ENCODE measurements at regions not wholly inside any gene's neighbourhood (a gene's known extent, or its start where the extent isn't known, plus 50 kb on each side); places are given as distances from the start of the nearest gene placed in this dataset.
"Not testable (repeated sequence)": the region's sequence is repeated elsewhere in the genome, so short reads cannot be mapped to it uniquely, and the experiment has no call there.

DNA sequence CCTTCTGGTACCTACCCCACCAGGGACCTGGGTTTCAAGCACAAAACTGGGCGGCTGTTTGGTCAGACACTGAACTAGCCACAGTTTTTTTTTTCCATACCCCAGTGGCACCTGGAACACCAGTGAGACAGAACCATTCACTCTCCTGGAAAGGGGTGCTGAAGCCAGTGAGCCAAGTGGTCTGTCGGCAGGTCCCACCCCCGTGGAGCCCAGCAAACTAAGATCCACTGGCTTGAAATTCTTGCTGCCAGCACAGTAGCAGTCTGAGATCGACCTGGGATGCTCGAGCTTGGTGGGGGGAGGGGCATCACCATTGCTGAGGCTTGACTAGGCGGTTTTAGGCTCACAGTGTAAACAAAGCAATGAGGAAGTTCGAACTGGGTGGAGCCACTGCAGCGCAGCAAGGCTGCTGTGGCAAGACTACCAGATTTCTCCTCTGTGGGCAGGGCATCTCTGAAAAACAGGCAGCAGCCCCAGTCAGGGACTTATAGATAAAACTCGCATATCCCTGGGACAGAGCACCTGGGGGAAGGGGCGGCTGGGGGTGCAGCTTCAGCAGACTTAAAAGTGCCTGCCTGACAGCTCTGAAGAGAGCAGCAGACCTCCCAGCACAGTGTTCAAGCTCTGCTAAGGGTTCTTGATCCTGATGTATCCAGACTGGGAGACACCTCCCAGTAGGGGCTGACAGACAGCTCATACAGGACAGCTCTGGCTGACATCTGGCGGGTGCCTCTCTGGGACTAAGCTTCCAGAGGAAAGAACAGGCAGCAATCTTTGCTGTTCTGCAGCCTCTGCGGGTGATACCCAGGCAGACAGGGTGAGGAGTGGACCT is 223.0 kb downstream of the COX18 start:
- no peak overlapping the region for H3K27ac ChIP-seq
- FAIRE-seq (no peak), ATAC-seq (no peak), DNase-seq (peak in 1 of 6 donors; percentile 22)
- H3K9me3 ChIP-seq, result no peaks in the 10 kb centered on the region
- no peak overlapping the region for H3K4me3 ChIP-seq
- H3K4me1 ChIP-seq, result no peaks in the 10 kb centered on the region
- TF ChIP-seq, protein P1, sequence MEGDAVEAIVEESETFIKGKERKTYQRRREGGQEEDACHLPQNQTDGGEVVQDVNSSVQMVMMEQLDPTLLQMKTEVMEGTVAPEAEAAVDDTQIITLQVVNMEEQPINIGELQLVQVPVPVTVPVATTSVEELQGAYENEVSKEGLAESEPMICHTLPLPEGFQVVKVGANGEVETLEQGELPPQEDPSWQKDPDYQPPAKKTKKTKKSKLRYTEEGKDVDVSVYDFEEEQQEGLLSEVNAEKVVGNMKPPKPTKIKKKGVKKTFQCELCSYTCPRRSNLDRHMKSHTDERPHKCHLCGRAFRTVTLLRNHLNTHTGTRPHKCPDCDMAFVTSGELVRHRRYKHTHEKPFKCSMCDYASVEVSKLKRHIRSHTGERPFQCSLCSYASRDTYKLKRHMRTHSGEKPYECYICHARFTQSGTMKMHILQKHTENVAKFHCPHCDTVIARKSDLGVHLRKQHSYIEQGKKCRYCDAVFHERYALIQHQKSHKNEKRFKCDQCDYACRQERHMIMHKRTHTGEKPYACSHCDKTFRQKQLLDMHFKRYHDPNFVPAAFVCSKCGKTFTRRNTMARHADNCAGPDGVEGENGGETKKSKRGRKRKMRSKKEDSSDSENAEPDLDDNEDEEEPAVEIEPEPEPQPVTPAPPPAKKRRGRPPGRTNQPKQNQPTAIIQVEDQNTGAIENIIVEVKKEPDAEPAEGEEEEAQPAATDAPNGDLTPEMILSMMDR (IDR thresholded peaks at IDR 0.05), result no peak
- 37 to 53% methylated on average over 12 of the region's 12 CpGs for WGBS, 2 donors
- intact Hi-C loops (cut with DNase I), result no loop called here
- H3K27me3 ChIP-seq, result no peaks in the 10 kb centered on the region
- H3K36me3 ChIP-seq, result no peaks in the 10 kb centered on the region

DNA sequence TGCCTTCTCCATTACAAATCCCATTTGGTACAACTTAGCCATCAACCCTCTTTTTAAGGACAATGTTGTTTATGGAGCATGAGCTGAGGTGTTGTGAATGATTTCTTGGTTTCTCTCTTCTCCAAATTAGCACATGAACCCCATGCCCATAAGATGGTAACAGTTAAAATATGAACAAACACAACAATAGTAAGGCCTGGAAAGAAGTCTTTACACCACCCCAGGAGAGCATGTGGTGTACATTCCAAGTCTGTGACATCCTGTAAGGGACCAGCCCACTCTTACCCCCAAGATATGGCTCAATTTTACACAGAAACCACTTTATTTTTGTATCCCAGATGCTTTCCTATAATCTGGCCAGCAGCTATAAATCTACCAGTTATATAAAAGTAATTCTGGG is 226.1 kb downstream of the COX18 start:
- DNase-seq (no peak), FAIRE-seq (no peak), ATAC-seq (no peak)
- intact Hi-C loops (cut with DNase I), result no loop called here
- Histone ChIP-seq H3K4me1 (no peaks in the 10 kb centered on the region), H3K27ac (no peak overlapping the region), H3K9me3 (no peaks in the 10 kb centered on the region), H3K27me3 (no peaks in the 10 kb centered on the region), H3K36me3 (no peaks in the 10 kb centered on the region), H3K4me3 (no peak overlapping the region)
- TF ChIP-seq, protein P1 (IDR thresholded peaks at IDR 0.05), result no peak

DNA sequence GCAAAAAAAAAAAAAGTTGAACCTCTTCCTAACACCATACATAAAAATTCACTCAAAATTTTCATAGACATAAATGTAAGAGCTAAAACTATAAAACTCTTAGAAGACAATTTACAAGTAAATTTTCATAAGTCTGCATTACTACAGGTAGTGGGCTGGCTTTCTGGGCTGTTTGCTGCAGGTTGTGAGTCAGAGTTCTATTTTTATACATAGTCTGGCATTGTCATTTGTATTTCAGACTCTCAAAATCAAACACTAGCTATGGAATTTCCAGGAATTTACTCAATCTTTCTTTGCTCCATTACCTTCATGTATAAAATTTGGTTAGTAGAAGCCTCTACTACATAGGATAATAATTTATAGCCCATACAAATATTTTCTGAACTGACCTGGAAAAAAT is 227.2 kb downstream of the COX18 start:
- ATAC-seq, result no peak
- Histone ChIP-seq H3K36me3 (no peaks in the 10 kb centered on the region), H3K27me3 (no peaks in the 10 kb centered on the region), H3K4me3 (no peak overlapping the region), H3K4me1 (no peaks in the 10 kb centered on the region), H3K9me3 (no peaks in the 10 kb centered on the region), H3K27ac (no peak overlapping the region)
- TF ChIP-seq, protein P1 (IDR thresholded peaks at IDR 0.05), result no peak
- no peak for FAIRE-seq
- intact Hi-C loops (cut with DNase I), result no loop called here
- no peak for DNase-seq

DNA sequence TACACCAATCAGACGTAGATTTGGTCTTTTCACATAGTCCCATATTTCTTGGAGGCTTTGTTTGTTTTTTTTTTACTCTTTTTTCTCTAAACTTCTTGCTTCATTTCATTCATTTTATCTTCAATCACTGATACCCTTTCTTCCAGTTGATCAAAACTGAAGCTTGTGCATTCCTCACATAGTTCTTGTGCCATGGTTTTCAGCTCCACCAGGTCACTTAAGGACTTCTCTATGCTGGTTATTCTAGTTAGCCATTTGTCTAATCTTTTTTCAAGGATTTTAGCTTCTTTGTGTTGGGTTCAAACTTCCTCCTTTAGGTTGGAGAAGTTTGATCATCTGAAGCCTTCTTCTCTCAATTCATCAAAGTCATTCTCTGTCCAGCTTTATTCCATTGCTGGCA is 229.3 kb downstream of the COX18 start:
- H3K36me3 ChIP-seq; intact Hi-C loops (cut with DNase I); H3K27me3 ChIP-seq; H3K4me1 ChIP-seq; H3K9me3 ChIP-seq; H3K4me3 ChIP-seq; DNase-seq; H3K27ac ChIP-seq; FAIRE-seq; ATAC-seq: not testable (repeated sequence)
- WGBS, 2 donors, result 20 to 26% methylated on average over 1 of the region's 1 CpG

DNA sequence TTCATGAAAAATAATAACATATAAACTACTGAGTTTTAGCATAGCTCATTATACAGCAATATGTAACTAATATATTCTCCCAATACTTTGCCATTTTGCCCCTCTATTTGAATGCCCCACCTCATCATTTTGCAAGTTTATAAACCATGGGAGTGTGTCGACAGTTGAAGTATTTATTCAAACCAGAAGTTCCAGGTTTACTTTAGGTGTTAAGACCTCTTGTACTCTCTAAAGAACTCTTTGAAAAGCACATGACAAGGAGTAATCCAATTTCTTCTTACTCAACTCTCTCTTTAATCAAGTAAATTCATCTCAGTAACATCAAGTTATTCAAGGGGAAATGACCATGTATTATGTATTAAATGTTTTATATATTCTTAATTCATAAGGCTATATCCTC is 240.7 kb downstream of the COX18 start:
- ATAC-seq, result no peak
- DNase-seq, result no peak
- no peak for FAIRE-seq
- H3K4me3 ChIP-seq, result no peak overlapping the region
- no peak overlapping the region for H3K27ac ChIP-seq
- intact Hi-C loops (cut with DNase I), result no loop called here
- H3K36me3 ChIP-seq, result no peaks in the 10 kb centered on the region
- WGBS, 2 donors, result 54 to 69% methylated on average over 1 of the region's 1 CpG
- no peaks in the 10 kb centered on the region for H3K27me3 ChIP-seq
- H3K4me1 ChIP-seq, result no peaks in the 10 kb centered on the region
- TF ChIP-seq, protein P1 (IDR thresholded peaks at IDR 0.05), result no peak
- H3K9me3 ChIP-seq, result no peaks in the 10 kb centered on the region

Data from pancreas (tissue), 10 donors.